Activated CD4-positive, alpha-beta memory T cell treated with anti-CD3 and anti-CD28 coated beads for 36 hours (primary cell): ENCODE measurements at regions not wholly inside any gene's neighbourhood (a gene's known extent, or its start where the extent isn't known, plus 50 kb on each side); places are given as distances from the start of the nearest gene placed in this dataset.
"Not testable (repeated sequence)": the region's sequence is repeated elsewhere in the genome, so short reads cannot be mapped to it uniquely, and the experiment has no call there.

ENCODE experiments used
- CTCF ChIA-PET: fragments of 350-600 bp; sonication (Branson Sonifier 250); formaldehyde crosslinking; loops from one replicate; lab custom pipeline; 2021; ENCODE audit warnings: antibody characterized with exemption, inconsistent platforms; lab: Charles Lee
- POLR2A ChIA-PET: fragments of 350-600 bp; sonication (Branson Sonifier 250); formaldehyde crosslinking; loops from one replicate; lab custom pipeline; 2021; ENCODE audit warnings: antibody characterized with exemption; lab: Charles Lee
- DNase-seq: peaks from one replicate; pipeline ENCODE4 v3.0.0-alpha.2; 2020
- H3K27ac Mint-ChIP-seq: one replicate; pipeline ENCODE4 v1.8.0; 2021; ENCODE audit warnings: mixed read lengths
- H3K27me3 Mint-ChIP-seq: one replicate; pipeline ENCODE4 v1.8.0; 2021; ENCODE audit warnings: mixed read lengths
- H3K36me3 Mint-ChIP-seq: one replicate; pipeline ENCODE4 v1.8.0; 2021; ENCODE audit warnings: mixed read lengths
- H3K4me1 Mint-ChIP-seq: one replicate; pipeline ENCODE4 v1.8.0; 2021; ENCODE audit warnings: low read depth, mixed read lengths
- H3K4me3 Mint-ChIP-seq: one replicate; pipeline ENCODE4 v1.8.0; 2021; ENCODE audit warnings: mild to moderate bottlenecking, mixed read lengths
- H3K9me3 Mint-ChIP-seq: one replicate; pipeline ENCODE4 v1.8.0; 2021; ENCODE audit warnings: mixed read lengths
- intact Hi-C: fragments of 100-400 bp; cut with micrococcal nuclease; formaldehyde crosslinking; loops from one replicate; pipeline ENCODE4 v1.15.1; 2023

GRCh38 chr16:85441890-85442670 is 171.0 kb upstream of the GSE1 start:
- CTCF ChIA-PET: interaction anchor here (1.0 to 1.7 kb wide), 3 partner anchors 14 to 174 kb away, joined by 4 to 6 read pairs (median 5); no protein-coding TSS in a partner anchor
- Mint-ChIP-seq H3K9me3 (no peaks in the 10 kb centered on the region), H3K27me3 (no peaks in the 10 kb centered on the region), H3K4me3 (no peak overlapping the region), H3K27ac (no peak overlapping the region), H3K36me3 (no peaks in the 10 kb centered on the region), H3K4me1 (no peaks in the 10 kb centered on the region)
- POLR2A ChIA-PET: no interaction called here
- intact Hi-C loops: no loop called here
- no peak for DNase-seq

- ChIA-PET POLR2A (no interaction called here), CTCF (no interaction called here)
- Mint-ChIP-seq H3K27ac (no peak overlapping the region), H3K36me3 (no peaks in the 10 kb centered on the region), H3K9me3 (no peaks in the 10 kb centered on the region), H3K4me3 (no peak overlapping the region), H3K27me3 (no peaks in the 10 kb centered on the region), H3K4me1 (peaks cover 6% of the 10 kb centered on the region)
- intact Hi-C loops: no loop called here
- DNase-seq: no peak
Observed at GRCh38 chr16:85443116-85443515, 170.0 kb upstream of the GSE1 start.

- intact Hi-C loops: no loop called here
- no peaks in the 10 kb centered on the region for H3K27me3 Mint-ChIP-seq
- ChIA-PET POLR2A (no interaction called here), CTCF (no interaction called here)
- H3K36me3 Mint-ChIP-seq: no peaks in the 10 kb centered on the region
- peaks cover 10% of the 10 kb centered on the region for H3K4me1 Mint-ChIP-seq
- no peak overlapping the region for H3K4me3 Mint-ChIP-seq
- no peak for DNase-seq
- H3K27ac Mint-ChIP-seq: no peak overlapping the region
- H3K9me3 Mint-ChIP-seq: no peaks in the 10 kb centered on the region
Observed at GRCh38 chr16:85443531-85443930, 169.6 kb upstream of the GSE1 start.

- intact Hi-C loops: no loop called here
- no peak for DNase-seq
- H3K36me3 Mint-ChIP-seq: no peaks in the 10 kb centered on the region
- no peak overlapping the region for H3K27ac Mint-ChIP-seq
- H3K4me1 Mint-ChIP-seq: peaks cover 23% of the 10 kb centered on the region
- no peaks in the 10 kb centered on the region for H3K9me3 Mint-ChIP-seq
- CTCF ChIA-PET: interaction anchor here (1.4 kb wide), 1 partner anchor 172 kb away, joined by 4 read pairs; no protein-coding TSS in a partner anchor
- no peaks in the 10 kb centered on the region for H3K27me3 Mint-ChIP-seq
- POLR2A ChIA-PET: no interaction called here
- H3K4me3 Mint-ChIP-seq: no peak overlapping the region
Observed at GRCh38 chr16:85445064-85445778, 167.9 kb upstream of the GSE1 start.

GRCh38 chr16:85445779-85446222 is 167.3 kb upstream of the GSE1 start:
- ChIA-PET CTCF (no interaction called here), POLR2A (no interaction called here)
- intact Hi-C loops: no loop called here
- Mint-ChIP-seq H3K27me3 (no peaks in the 10 kb centered on the region), H3K4me3 (no peak overlapping the region), H3K36me3 (no peaks in the 10 kb centered on the region), H3K9me3 (no peaks in the 10 kb centered on the region), H3K27ac (no peak overlapping the region), H3K4me1 (peaks cover 23% of the 10 kb centered on the region)
- no peak for DNase-seq

- Mint-ChIP-seq H3K27me3 (no peaks in the 10 kb centered on the region), H3K9me3 (no peaks in the 10 kb centered on the region), H3K4me1 (peaks cover 23% of the 10 kb centered on the region), H3K4me3 (no peak overlapping the region), H3K27ac (no peak overlapping the region), H3K36me3 (no peaks in the 10 kb centered on the region)
- ChIA-PET CTCF (interaction anchor here (1.3 to 2.7 kb wide), 3 partner anchors 19 to 169 kb away, joined by 3 to 17 read pairs (median 7); no protein-coding TSS in a partner anchor), POLR2A (no interaction called here)
- no peak for DNase-seq
- intact Hi-C loops: no loop called here
Observed at GRCh38 chr16:85446951-85447692, 166.0 kb upstream of the GSE1 start.

GRCh38 chr16:85447693-85448313 is 165.3 kb upstream of the GSE1 start:
- intact Hi-C loops: no loop called here
- ChIA-PET POLR2A (no interaction called here), CTCF (interaction anchor here (1.3 to 2.7 kb wide), 3 partner anchors 20 to 168 kb away, joined by 3 to 17 read pairs (median 7); no protein-coding TSS in a partner anchor)
- H3K36me3 Mint-ChIP-seq: no peaks in the 10 kb centered on the region
- H3K27ac Mint-ChIP-seq: no peak overlapping the region
- no peak for DNase-seq
- no peaks in the 10 kb centered on the region for H3K27me3 Mint-ChIP-seq
- H3K9me3 Mint-ChIP-seq: no peaks in the 10 kb centered on the region
- peaks cover 23% of the 10 kb centered on the region for H3K4me1 Mint-ChIP-seq
- no peak overlapping the region for H3K4me3 Mint-ChIP-seq

GRCh38 chr16:85448557-85449190 is 164.4 kb upstream of the GSE1 start:
- intact Hi-C loops: no loop called here
- H3K4me1 Mint-ChIP-seq: peaks cover 23% of the 10 kb centered on the region
- DNase-seq: peak; percentile 42
- H3K27ac Mint-ChIP-seq: no peak overlapping the region
- no peak overlapping the region for H3K4me3 Mint-ChIP-seq
- H3K9me3 Mint-ChIP-seq: no peaks in the 10 kb centered on the region
- H3K27me3 Mint-ChIP-seq: no peaks in the 10 kb centered on the region
- ChIA-PET CTCF (interaction anchor here (1.3 to 2.7 kb wide), 2 partner anchors 20 to 33 kb away, joined by 3 to 17 read pairs; no protein-coding TSS in a partner anchor), POLR2A (no interaction called here)
- no peaks in the 10 kb centered on the region for H3K36me3 Mint-ChIP-seq

- no peaks in the 10 kb centered on the region for H3K27me3 Mint-ChIP-seq
- POLR2A ChIA-PET: no interaction called here
- H3K4me1 Mint-ChIP-seq: peaks cover 23% of the 10 kb centered on the region
- intact Hi-C loops: no loop called here
- no peak overlapping the region for H3K27ac Mint-ChIP-seq
- H3K4me3 Mint-ChIP-seq: no peak overlapping the region
- no peaks in the 10 kb centered on the region for H3K36me3 Mint-ChIP-seq
- CTCF ChIA-PET: interaction anchor here (1.5 to 2.7 kb wide), 2 partner anchors 21 to 167 kb away, joined by 4 to 17 read pairs; no protein-coding TSS in a partner anchor
- DNase-seq: no peak
- no peaks in the 10 kb centered on the region for H3K9me3 Mint-ChIP-seq
Observed at GRCh38 chr16:85449191-85449884, 163.8 kb upstream of the GSE1 start.

GRCh38 chr16:85449885-85450245 is 163.3 kb upstream of the GSE1 start:
- no peaks in the 10 kb centered on the region for H3K9me3 Mint-ChIP-seq
- no peaks in the 10 kb centered on the region for H3K36me3 Mint-ChIP-seq
- no peak for DNase-seq
- intact Hi-C loops: no loop called here
- H3K4me3 Mint-ChIP-seq: no peak overlapping the region
- H3K27ac Mint-ChIP-seq: no peak overlapping the region
- peaks cover 23% of the 10 kb centered on the region for H3K4me1 Mint-ChIP-seq
- POLR2A ChIA-PET: no interaction called here
- CTCF ChIA-PET: interaction anchor here (1.5 to 2.7 kb wide), 2 partner anchors 22 to 167 kb away, joined by 4 to 17 read pairs; no protein-coding TSS in a partner anchor
- H3K27me3 Mint-ChIP-seq: no peaks in the 10 kb centered on the region

- H3K9me3 Mint-ChIP-seq, intact Hi-C loops, H3K4me3 Mint-ChIP-seq, H3K27ac Mint-ChIP-seq, CTCF ChIA-PET, DNase-seq, H3K36me3 Mint-ChIP-seq, H3K27me3 Mint-ChIP-seq, POLR2A ChIA-PET: not testable (repeated sequence)
- peaks cover 23% of the 10 kb centered on the region for H3K4me1 Mint-ChIP-seq
Observed at GRCh38 chr16:85451142-85451541, 162.0 kb upstream of the GSE1 start.
